ENCODE measurements at regions not wholly inside any gene's neighbourhood (a gene's known extent, or its start where the extent isn't known, plus 50 kb on each side); places are given as distances from the start of the nearest gene placed in this dataset.

GRCh38 chr5:153318556-153318955 is 171.9 kb upstream of the GRIA1 start:
- TF ChIP-seq CTCF (IDR thresholded peaks at IDR 0.05): no peak
- no peak overlapping the region for H3K4me3 Mint-ChIP-seq
- ChIA-PET POLR2A (no interaction called here), CTCF (no interaction called here)
- H3K27me3 Mint-ChIP-seq: no peaks in the 10 kb centered on the region
- DNase-seq (no peak), ATAC-seq (ENCODE audit: low read depth) (no peak)
- H3K27ac Mint-ChIP-seq: no peak overlapping the region
- no peaks in the 10 kb centered on the region for H3K9me3 Mint-ChIP-seq
- H3K4me1 Mint-ChIP-seq: no peaks in the 10 kb centered on the region
- no peaks in the 10 kb centered on the region for H3K36me3 Mint-ChIP-seq (ENCODE audit: low read depth)
- intact Hi-C loops (cut with micrococcal nuclease): no loop called here

- no peaks in the 10 kb centered on the region for H3K9me3 Mint-ChIP-seq
- no peak overlapping the region for H3K27ac Mint-ChIP-seq
- POLR2A ChIA-PET: no interaction called here
- H3K4me1 Mint-ChIP-seq: no peaks in the 10 kb centered on the region
- ATAC-seq (ENCODE audit: low read depth) (no peak), DNase-seq (no peak)
- no peak for TF ChIP-seq CTCF (IDR thresholded peaks at IDR 0.05)
- H3K4me3 Mint-ChIP-seq: no peak overlapping the region
- H3K27me3 Mint-ChIP-seq: no peaks in the 10 kb centered on the region
- intact Hi-C loops (cut with micrococcal nuclease): no loop called here
- CTCF ChIA-PET: no interaction called here
- no peaks in the 10 kb centered on the region for H3K36me3 Mint-ChIP-seq (ENCODE audit: low read depth)
Measured at GRCh38 chr5:153321478-153321877, 169.0 kb upstream of the GRIA1 start.

GRCh38 chr5:153340139-153340538 is 150.3 kb upstream of the GRIA1 start:
- POLR2A ChIA-PET: no interaction called here
- no peak for TF ChIP-seq CTCF (IDR thresholded peaks at IDR 0.05)
- no peak for DNase-seq
- ATAC-seq (ENCODE audit: low read depth): no peak
- Mint-ChIP-seq H3K4me1 (no peaks in the 10 kb centered on the region), H3K4me3 (no peak overlapping the region), H3K36me3 (ENCODE audit: low read depth) (no peaks in the 10 kb centered on the region), H3K9me3 (no peaks in the 10 kb centered on the region), H3K27ac (no peak overlapping the region), H3K27me3 (no peaks in the 10 kb centered on the region)
- CTCF ChIA-PET: no interaction called here
- intact Hi-C loops (cut with micrococcal nuclease): no loop called here

- Mint-ChIP-seq H3K27me3 (no peaks in the 10 kb centered on the region), H3K4me3 (no peak overlapping the region), H3K27ac (no peak overlapping the region), H3K4me1 (no peaks in the 10 kb centered on the region), H3K9me3 (no peaks in the 10 kb centered on the region), H3K36me3 (ENCODE audit: low read depth) (no peaks in the 10 kb centered on the region)
- ChIA-PET POLR2A (no interaction called here), CTCF (no interaction called here)
- no peak for ATAC-seq (ENCODE audit: low read depth)
- TF ChIP-seq CTCF (IDR thresholded peaks at IDR 0.05): no peak
- intact Hi-C loops (cut with micrococcal nuclease): no loop called here
- DNase-seq: no peak
Measured at GRCh38 chr5:153340738-153341137, 149.7 kb upstream of the GRIA1 start.

GRCh38 chr5:153342487-153342886 is 148.0 kb upstream of the GRIA1 start:
- H3K9me3 Mint-ChIP-seq: no peaks in the 10 kb centered on the region
- ChIA-PET CTCF (no interaction called here), POLR2A (no interaction called here)
- DNase-seq (no peak), ATAC-seq (ENCODE audit: low read depth) (no peak)
- no peak overlapping the region for H3K27ac Mint-ChIP-seq
- no peak overlapping the region for H3K4me3 Mint-ChIP-seq
- H3K4me1 Mint-ChIP-seq: no peaks in the 10 kb centered on the region
- TF ChIP-seq CTCF (IDR thresholded peaks at IDR 0.05): no peak
- no peaks in the 10 kb centered on the region for H3K36me3 Mint-ChIP-seq (ENCODE audit: low read depth)
- no peaks in the 10 kb centered on the region for H3K27me3 Mint-ChIP-seq
- intact Hi-C loops (cut with micrococcal nuclease): no loop called here

Measured in activated B cell treated with CpG ODN at 0.5 μM for 24 hours (primary cell).